Ovary (tissue), 3 donors: ENCODE measurements at regions not wholly inside any gene's neighbourhood (a gene's known extent, or its start where the extent isn't known, plus 50 kb on each side); places are given as distances from the start of the nearest gene placed in this dataset.

ENCODE experiments used
- CTCF ChIP-seq, 3 donors: fragments of 450-650 bp in 2 of 3; fragments of 200-600 bp in 1 of 3; IDR thresholded peaks; one replicate each; pipeline versions ENCODE4 v1.5.1 to v1.8.0; 2016 to 2022; ENCODE audit warnings: antibody characterized with exemption in 3 of 3, mild to moderate bottlenecking in 1 of 3
- EP300 ChIP-seq: sonication (generic); formaldehyde crosslinking; IDR thresholded peaks from one replicate; pipeline ENCODE4 v1.6.1; 2017; ENCODE audit warnings: antibody characterized with exemption
- donor health status: DM: no; HTN: no; CAD: no.

GRCh38 chr6:139764498-139764986 lies 390.1 kb upstream of the CITED2 start:
- TF ChIP-seq CTCF (IDR thresholded peaks at IDR 0.05) = no peak
- TF ChIP-seq EP300 = no peak
